Panc1 (cell line): ENCODE measurements at regions not wholly inside any gene's neighbourhood (a gene's known extent, or its start where the extent isn't known, plus 50 kb on each side); places are given as distances from the start of the nearest gene placed in this dataset.

ENCODE experiments used
- POLR2AphosphoS5 ChIP-seq: IDR thresholded peaks from 2 replicates; pipeline ENCODE4 v1.6.1; 2012; ENCODE audit warnings: mild to moderate bottlenecking, low read depth, low read length, moderate library complexity
- SIN3A ChIP-seq: IDR thresholded peaks from 2 replicates; pipeline ENCODE4 v1.6.1; 2012; ENCODE audit warnings: low read depth, mild to moderate bottlenecking, low read length, moderate library complexity, borderline replicate concordance; ENCODE audit not compliant: insufficient read depth
- TF ChIP-seq, protein P1 (sequence below): fragments of 450-650 bp; IDR thresholded peaks from 2 replicates; pipeline ENCODE4 v1.5.1; 2017; ENCODE audit warnings: mild to moderate bottlenecking
- TF ChIP-seq, protein P2 (sequence below), 2 experiments: IDR thresholded peaks; 2 replicates each; pipeline ENCODE4 v1.6.1; 2011 to 2012; ENCODE audit warnings: low read depth in 2 of 2, control low read depth in 1 of 2, low read length in 1 of 2, mild to moderate bottlenecking in 1 of 2, moderate library complexity in 1 of 2; ENCODE audit not compliant: insufficient read depth in 1 of 2

DNA sequence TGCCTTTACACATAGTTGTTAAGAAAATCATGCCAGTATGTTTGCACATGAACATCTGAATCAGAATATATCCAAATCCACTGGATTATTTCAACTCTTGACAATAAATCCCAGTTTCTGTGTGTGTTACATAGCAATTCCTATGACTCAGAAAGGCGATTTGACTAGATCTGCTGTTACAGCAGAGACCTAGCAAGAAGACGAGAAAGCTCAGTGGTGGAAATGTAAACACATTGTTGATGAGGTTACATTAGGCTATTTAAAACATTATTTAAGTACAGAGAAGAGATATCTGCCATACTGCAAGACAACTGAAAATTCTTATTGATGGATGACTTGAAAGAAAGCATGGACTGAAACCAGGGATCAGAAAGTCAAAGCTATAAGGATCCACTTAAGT is 73.0 kb upstream of the SMIM21 start:
- TF ChIP-seq, protein P1, sequence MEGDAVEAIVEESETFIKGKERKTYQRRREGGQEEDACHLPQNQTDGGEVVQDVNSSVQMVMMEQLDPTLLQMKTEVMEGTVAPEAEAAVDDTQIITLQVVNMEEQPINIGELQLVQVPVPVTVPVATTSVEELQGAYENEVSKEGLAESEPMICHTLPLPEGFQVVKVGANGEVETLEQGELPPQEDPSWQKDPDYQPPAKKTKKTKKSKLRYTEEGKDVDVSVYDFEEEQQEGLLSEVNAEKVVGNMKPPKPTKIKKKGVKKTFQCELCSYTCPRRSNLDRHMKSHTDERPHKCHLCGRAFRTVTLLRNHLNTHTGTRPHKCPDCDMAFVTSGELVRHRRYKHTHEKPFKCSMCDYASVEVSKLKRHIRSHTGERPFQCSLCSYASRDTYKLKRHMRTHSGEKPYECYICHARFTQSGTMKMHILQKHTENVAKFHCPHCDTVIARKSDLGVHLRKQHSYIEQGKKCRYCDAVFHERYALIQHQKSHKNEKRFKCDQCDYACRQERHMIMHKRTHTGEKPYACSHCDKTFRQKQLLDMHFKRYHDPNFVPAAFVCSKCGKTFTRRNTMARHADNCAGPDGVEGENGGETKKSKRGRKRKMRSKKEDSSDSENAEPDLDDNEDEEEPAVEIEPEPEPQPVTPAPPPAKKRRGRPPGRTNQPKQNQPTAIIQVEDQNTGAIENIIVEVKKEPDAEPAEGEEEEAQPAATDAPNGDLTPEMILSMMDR: no peak
- TF ChIP-seq, protein P2, sequence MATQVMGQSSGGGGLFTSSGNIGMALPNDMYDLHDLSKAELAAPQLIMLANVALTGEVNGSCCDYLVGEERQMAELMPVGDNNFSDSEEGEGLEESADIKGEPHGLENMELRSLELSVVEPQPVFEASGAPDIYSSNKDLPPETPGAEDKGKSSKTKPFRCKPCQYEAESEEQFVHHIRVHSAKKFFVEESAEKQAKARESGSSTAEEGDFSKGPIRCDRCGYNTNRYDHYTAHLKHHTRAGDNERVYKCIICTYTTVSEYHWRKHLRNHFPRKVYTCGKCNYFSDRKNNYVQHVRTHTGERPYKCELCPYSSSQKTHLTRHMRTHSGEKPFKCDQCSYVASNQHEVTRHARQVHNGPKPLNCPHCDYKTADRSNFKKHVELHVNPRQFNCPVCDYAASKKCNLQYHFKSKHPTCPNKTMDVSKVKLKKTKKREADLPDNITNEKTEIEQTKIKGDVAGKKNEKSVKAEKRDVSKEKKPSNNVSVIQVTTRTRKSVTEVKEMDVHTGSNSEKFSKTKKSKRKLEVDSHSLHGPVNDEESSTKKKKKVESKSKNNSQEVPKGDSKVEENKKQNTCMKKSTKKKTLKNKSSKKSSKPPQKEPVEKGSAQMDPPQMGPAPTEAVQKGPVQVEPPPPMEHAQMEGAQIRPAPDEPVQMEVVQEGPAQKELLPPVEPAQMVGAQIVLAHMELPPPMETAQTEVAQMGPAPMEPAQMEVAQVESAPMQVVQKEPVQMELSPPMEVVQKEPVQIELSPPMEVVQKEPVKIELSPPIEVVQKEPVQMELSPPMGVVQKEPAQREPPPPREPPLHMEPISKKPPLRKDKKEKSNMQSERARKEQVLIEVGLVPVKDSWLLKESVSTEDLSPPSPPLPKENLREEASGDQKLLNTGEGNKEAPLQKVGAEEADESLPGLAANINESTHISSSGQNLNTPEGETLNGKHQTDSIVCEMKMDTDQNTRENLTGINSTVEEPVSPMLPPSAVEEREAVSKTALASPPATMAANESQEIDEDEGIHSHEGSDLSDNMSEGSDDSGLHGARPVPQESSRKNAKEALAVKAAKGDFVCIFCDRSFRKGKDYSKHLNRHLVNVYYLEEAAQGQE (IDR thresholded peaks at IDR 0.05; ENCODE audit: insufficient read depth in 1 of 2, low read depth in 2 of 2, low read length in 1 of 2): no peak
- no peak for TF ChIP-seq POLR2AphosphoS5
- no peak for TF ChIP-seq SIN3A
